HL-60 (cell line): ENCODE measurements at regions not wholly inside any gene's neighbourhood (a gene's known extent, or its start where the extent isn't known, plus 50 kb on each side); places are given as distances from the start of the nearest gene placed in this dataset.
"Not testable (repeated sequence)": the region's sequence is repeated elsewhere in the genome, so short reads cannot be mapped to it uniquely, and the experiment has no call there.

Experiments used
- DNase-seq, 2 experiments: peaks; one replicate each; pipeline ENCODE4 v3.0.0-alpha.2; 2010 to 2020; ENCODE audit warnings: low read depth in 1 of 2, low spot score in 1 of 2
- H3K27ac ChIP-seq: fragments of 250-450 bp; sonication (Bioruptor Pico); replicated peaks from 2 replicates; pipeline ENCODE4 v1.5.1; 2020; ENCODE audit warnings: mild to moderate bottlenecking, moderate library complexity
- H3K27me3 ChIP-seq: fragments of 250-450 bp; sonication (Bioruptor Pico); 2 replicates; pipeline ENCODE4 v1.5.1; 2021; ENCODE audit warnings: mild to moderate bottlenecking, moderate library complexity; ENCODE audit not compliant: insufficient read depth, poor library complexity, severe bottlenecking
- H3K4me3 ChIP-seq: replicated peaks from 2 replicates; pipeline ENCODE4 v1.5.1; 2011; ENCODE audit warnings: mild to moderate bottlenecking, control low read depth, low read length; ENCODE audit not compliant: insufficient read depth
- CTCF ChIP-seq: IDR thresholded peaks from one replicate; pipeline ENCODE4 v1.5.1; 2011; ENCODE audit warnings: low read length, control low read depth, inconsistent platforms; ENCODE audit not compliant: insufficient read depth
- GABPA ChIP-seq: IDR thresholded peaks from 2 replicates; pipeline ENCODE4 v1.6.1; 2012; ENCODE audit warnings: low read depth
- POLR2AphosphoS5 ChIP-seq: IDR thresholded peaks from 2 replicates; pipeline ENCODE4 v1.6.1; 2012; ENCODE audit warnings: low read depth
- SPI1 ChIP-seq: IDR thresholded peaks from 2 replicates; pipeline ENCODE4 v1.6.1; 2012; ENCODE audit warnings: low read depth, mild to moderate bottlenecking, borderline replicate concordance
- TF ChIP-seq, protein P1 (sequence below): IDR thresholded peaks from 2 replicates; pipeline ENCODE4 v1.6.1; 2012; ENCODE audit warnings: low read depth; ENCODE audit not compliant: insufficient replicate concordance

GRCh38 chr5:37207-37606 lies 54.8 kb upstream of the PLEKHG4B start:
- not testable (repeated sequence) for H3K27ac ChIP-seq, H3K4me3 ChIP-seq, DNase-seq, H3K27me3 ChIP-seq

- Histone ChIP-seq H3K27ac (no peak overlapping the region), H3K4me3 (no peak overlapping the region), H3K27me3 (peaks cover 5% of the 10 kb centered on the region)
- DNase-seq, result no peak
- no peak for TF ChIP-seq CTCF
- no peak for TF ChIP-seq SPI1
- TF ChIP-seq, protein P1, sequence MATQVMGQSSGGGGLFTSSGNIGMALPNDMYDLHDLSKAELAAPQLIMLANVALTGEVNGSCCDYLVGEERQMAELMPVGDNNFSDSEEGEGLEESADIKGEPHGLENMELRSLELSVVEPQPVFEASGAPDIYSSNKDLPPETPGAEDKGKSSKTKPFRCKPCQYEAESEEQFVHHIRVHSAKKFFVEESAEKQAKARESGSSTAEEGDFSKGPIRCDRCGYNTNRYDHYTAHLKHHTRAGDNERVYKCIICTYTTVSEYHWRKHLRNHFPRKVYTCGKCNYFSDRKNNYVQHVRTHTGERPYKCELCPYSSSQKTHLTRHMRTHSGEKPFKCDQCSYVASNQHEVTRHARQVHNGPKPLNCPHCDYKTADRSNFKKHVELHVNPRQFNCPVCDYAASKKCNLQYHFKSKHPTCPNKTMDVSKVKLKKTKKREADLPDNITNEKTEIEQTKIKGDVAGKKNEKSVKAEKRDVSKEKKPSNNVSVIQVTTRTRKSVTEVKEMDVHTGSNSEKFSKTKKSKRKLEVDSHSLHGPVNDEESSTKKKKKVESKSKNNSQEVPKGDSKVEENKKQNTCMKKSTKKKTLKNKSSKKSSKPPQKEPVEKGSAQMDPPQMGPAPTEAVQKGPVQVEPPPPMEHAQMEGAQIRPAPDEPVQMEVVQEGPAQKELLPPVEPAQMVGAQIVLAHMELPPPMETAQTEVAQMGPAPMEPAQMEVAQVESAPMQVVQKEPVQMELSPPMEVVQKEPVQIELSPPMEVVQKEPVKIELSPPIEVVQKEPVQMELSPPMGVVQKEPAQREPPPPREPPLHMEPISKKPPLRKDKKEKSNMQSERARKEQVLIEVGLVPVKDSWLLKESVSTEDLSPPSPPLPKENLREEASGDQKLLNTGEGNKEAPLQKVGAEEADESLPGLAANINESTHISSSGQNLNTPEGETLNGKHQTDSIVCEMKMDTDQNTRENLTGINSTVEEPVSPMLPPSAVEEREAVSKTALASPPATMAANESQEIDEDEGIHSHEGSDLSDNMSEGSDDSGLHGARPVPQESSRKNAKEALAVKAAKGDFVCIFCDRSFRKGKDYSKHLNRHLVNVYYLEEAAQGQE, result no peak
- no peak for TF ChIP-seq GABPA
- no peak for TF ChIP-seq POLR2AphosphoS5
These were observed 51.9 kb upstream of the PLEKHG4B start for GRCh38 chr5:39979-40583.
